ENCODE measurements at regions not wholly inside any gene's neighbourhood (a gene's known extent, or its start where the extent isn't known, plus 50 kb on each side); places are given as distances from the start of the nearest gene placed in this dataset.

DNA sequence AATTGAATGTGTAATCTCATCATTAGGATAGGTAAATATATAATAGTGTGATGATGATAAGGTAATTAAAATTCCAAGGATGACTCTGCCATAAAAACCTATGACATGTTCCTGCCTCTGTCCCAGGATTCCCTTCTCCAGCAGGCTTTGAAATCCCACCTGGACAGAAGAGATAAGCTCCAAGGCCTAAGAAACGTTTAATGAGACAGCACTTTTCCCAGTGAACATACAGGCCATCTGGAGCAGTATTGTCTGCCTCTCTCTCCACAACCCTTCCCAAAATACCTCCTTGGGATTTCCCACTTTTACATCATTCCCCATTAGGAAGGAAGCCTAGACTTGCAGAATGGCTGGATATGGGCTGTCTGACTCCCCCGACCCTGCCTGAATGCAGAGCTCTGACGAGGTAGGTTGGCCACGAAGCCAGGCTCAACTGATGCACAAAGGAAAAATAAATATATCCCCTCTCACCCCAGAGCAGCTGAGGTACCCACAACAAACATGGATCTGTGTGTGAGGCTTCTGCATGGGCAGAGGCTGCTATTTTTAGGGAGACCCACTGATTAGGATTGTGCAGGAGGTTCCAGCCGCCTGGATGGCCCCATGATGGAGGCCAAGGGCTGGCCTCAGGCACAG lies 71.0 kb downstream of the TMPRSS5 start:
- no peak for TF ChIP-seq CTCF (conservative IDR thresholded peaks at IDR 0.05)
- H3K27ac ChIP-seq, result no peak overlapping the region

DNA sequence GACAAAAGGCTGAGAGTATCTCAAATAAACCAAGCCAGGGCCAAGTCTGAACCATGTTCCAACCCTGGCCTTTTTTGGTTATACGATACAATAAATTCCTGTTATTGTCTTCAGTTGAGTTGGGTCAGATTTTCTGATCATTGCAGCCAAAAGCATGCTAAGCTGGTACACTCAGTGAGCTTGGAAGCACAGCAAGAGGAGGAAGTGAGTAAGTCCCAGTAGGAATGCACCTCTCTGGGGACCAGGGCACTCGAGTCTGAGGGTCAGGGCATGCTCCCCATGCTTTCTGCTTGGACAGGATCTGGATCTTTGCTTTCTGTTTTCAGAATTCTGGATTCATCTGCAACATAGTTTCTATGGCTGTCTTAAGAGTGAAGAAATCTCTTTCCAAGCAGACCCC lies 73.1 kb downstream of the TMPRSS5 start:
- no peak for TF ChIP-seq CTCF (conservative IDR thresholded peaks at IDR 0.05)
- no peak overlapping the region for H3K27ac ChIP-seq

DNA sequence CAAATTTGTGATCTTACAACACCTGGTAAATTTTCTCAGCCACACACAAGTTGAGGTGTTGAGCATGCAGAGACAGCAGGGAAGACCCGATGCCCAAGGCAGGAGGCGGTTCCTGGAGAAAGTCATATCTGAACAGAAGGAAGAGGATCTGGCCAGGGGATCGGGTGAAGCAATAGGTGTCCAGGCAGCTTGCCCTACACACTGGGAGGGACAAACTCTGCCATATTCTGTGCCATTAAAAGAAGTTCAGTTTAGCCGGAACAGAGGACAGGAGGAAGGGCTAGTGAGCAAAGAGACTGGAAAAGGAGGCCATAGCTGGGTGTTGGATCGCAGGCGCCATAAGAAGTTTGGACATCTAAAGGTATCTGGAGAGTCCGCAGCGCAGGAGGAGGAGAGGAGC lies 76.5 kb downstream of the TMPRSS5 start:
- no peak overlapping the region for H3K27ac ChIP-seq
- no peak for TF ChIP-seq CTCF (conservative IDR thresholded peaks at IDR 0.05)

DNA sequence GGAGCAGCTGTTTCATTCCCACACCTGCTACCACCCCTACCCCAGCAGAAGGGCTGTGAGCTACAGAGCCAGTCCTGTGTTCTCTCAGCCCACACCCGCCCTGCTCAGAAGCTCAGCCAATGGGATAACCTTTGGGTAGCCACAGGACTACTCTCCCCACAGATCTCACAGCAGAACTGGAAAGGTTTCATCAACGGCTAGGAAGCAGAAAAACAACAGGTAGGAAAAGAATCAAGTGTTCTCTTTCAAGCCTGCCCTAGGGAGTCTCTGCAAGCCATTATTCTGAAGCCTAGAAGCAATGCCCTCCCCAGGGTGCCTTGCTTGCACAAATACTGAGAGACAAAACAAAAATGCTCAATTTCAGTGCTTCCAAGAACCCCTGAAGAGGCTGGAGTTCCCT lies 77.2 kb downstream of the TMPRSS5 start:
- H3K27ac ChIP-seq, result no peak overlapping the region
- TF ChIP-seq CTCF (conservative IDR thresholded peaks at IDR 0.05), result no peak

GRCh38 chr11:113627946-113628345 lies 78.2 kb downstream of the TMPRSS5 start:
- H3K27ac ChIP-seq, result no peak overlapping the region
- no peak for TF ChIP-seq CTCF (conservative IDR thresholded peaks at IDR 0.05)

DNA sequence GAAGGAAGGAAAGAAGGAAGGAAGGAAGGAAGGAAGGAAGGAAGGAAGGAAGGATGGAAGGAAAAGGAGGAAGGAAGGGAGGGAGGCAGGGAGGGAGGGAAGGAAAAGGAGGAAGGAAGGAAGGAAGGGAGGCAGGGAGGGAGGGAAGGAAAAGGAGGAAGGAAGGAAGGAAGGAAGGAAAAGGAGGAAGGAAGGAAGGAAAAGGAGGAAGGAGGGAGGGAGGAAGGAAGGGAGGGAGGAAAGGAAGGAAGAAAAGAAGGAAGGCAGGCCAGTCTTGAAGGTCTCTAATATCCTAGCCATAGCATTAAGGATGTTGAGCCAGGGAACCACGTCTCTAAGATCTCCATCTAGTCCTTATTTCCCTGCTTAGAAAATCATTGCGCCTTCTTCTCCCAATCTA lies 78.8 kb downstream of the TMPRSS5 start:
- no peak overlapping the region for H3K27ac ChIP-seq
- TF ChIP-seq CTCF (conservative IDR thresholded peaks at IDR 0.05), result no peak

- H3K27ac ChIP-seq, result no peak overlapping the region
- TF ChIP-seq CTCF (conservative IDR thresholded peaks at IDR 0.05), result no peak
Measured at GRCh38 chr11:113626736-113627135, 79.4 kb downstream of the TMPRSS5 start.

Data from VCaP (cell line).